Parathyroid adenoma (tissue), 2 donors: ENCODE measurements at regions not wholly inside any gene's neighbourhood (a gene's known extent, or its start where the extent isn't known, plus 50 kb on each side); places are given as distances from the start of the nearest gene placed in this dataset.

Experiments
- H2AFZ ChIP-seq: fragments of 300-600 bp; sonication (generic); one replicate; pipeline ENCODE4 v1.7.0; 2017; ENCODE audit warnings: antibody characterized with exemption, mild to moderate bottlenecking
- H3K27ac ChIP-seq: fragments of 300-600 bp; sonication (generic); one replicate; pipeline ENCODE4 v1.7.0; 2017
- H3K27me3 ChIP-seq: fragments of 300-600 bp; sonication (generic); one replicate; pipeline ENCODE4 v1.7.0; 2017; ENCODE audit warnings: low read length; ENCODE audit not compliant: control insufficient read depth, insufficient read depth
- H3K36me3 ChIP-seq: fragments of 300-600 bp; sonication (generic); one replicate; pipeline ENCODE4 v1.7.0; 2017; ENCODE audit warnings: low read length; ENCODE audit not compliant: control insufficient read depth, insufficient read depth
- H3K4me1 ChIP-seq: fragments of 300-600 bp; sonication (generic); one replicate; pipeline ENCODE4 v1.7.0; 2017; ENCODE audit warnings: control low read depth
- H3K4me2 ChIP-seq: fragments of 300-600 bp; sonication (generic); one replicate; pipeline ENCODE4 v1.7.0; 2017; ENCODE audit warnings: low read length
- H3K4me3 ChIP-seq: fragments of 300-600 bp; sonication (generic); one replicate; pipeline ENCODE4 v1.7.0; 2017; ENCODE audit warnings: low read depth, low read length
- H3K79me2 ChIP-seq: fragments of 300-600 bp; sonication (generic); one replicate; pipeline ENCODE4 v1.7.0; 2017; ENCODE audit warnings: control low read depth
- H3K9ac ChIP-seq: fragments of 300-600 bp; sonication (generic); one replicate; pipeline ENCODE4 v1.7.0; 2017; ENCODE audit warnings: mild to moderate bottlenecking
- H3K9me3 ChIP-seq: fragments of 300-600 bp; sonication (generic); one replicate; pipeline ENCODE4 v1.7.0; 2017; ENCODE audit warnings: low read length; ENCODE audit not compliant: control insufficient read depth
- CTCF ChIP-seq: fragments of 300-600 bp; sonication (generic); IDR thresholded peaks from one replicate; pipeline ENCODE4 v1.7.0; 2017; ENCODE audit warnings: antibody characterized with exemption, mild to moderate bottlenecking
- donor health status: primary hyperparathyroidism.

DNA sequence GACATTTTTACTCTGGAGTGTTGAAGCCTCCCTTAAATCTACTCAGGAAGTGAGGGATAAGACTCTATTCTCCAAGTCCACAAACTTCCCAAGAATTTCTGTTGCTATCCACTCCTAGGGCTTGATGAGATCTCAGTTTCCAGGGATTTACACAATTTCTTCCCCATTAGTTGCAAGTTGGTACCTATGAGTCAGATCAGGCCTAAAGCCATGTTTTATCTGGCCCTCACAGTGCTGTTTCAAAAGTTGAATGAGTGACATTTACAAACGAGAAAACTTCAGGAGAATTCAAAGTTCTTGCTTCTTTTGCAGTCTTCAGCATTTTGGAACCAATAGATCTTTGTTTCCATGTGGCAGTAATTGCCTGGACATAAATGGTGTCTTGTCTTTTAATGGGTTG lies 156.4 kb upstream of the SYT10 start:
- Histone ChIP-seq H3K27me3 (no peaks in the 10 kb centered on the region), H3K27ac (no peak overlapping the region), H3K9me3 (no peaks in the 10 kb centered on the region), H3K4me1 (no peaks in the 10 kb centered on the region), H3K4me2 (no peak overlapping the region), H2AFZ (no peak overlapping the region), H3K79me2 (no peaks in the 10 kb centered on the region), H3K9ac (no peak overlapping the region), H3K36me3 (no peaks in the 10 kb centered on the region), H3K4me3 (no peak overlapping the region)
- TF ChIP-seq CTCF, result no peak

- Histone ChIP-seq H3K4me2 (no peak overlapping the region), H3K4me3 (no peak overlapping the region), H3K9me3 (no peaks in the 10 kb centered on the region), H3K4me1 (no peaks in the 10 kb centered on the region), H3K79me2 (no peaks in the 10 kb centered on the region), H3K9ac (no peak overlapping the region), H3K27ac (no peak overlapping the region), H2AFZ (no peak overlapping the region), H3K36me3 (no peaks in the 10 kb centered on the region), H3K27me3 (no peaks in the 10 kb centered on the region)
- no peak for TF ChIP-seq CTCF
Measured at GRCh38 chr12:33596814-33597213, 157.2 kb upstream of the SYT10 start.

DNA sequence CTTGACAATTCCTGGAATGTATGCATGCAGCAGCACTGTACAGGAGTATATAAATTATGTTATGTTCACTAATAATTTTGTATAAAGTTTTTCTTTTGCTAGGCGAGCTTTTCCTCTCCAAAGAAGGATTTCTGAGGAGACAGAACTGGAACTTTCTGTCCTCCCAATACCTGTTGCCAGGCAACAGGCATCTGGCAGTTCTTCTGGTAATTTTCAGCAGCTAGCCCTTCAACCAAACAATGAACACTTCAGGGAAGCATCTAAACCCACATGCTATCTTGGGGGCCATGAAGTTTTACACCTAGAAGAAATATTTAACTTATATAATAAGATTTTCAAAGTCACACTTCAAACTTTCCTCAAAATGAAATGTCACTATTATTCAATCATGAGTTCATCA lies 162.9 kb upstream of the SYT10 start:
- no peaks in the 10 kb centered on the region for H3K4me1 ChIP-seq
- no peaks in the 10 kb centered on the region for H3K79me2 ChIP-seq
- H3K4me2 ChIP-seq, result no peak overlapping the region
- H3K4me3 ChIP-seq, result no peak overlapping the region
- no peak overlapping the region for H2AFZ ChIP-seq
- TF ChIP-seq CTCF, result no peak
- no peaks in the 10 kb centered on the region for H3K36me3 ChIP-seq
- H3K9me3 ChIP-seq, result no peaks in the 10 kb centered on the region
- H3K27me3 ChIP-seq, result no peaks in the 10 kb centered on the region
- H3K9ac ChIP-seq, result no peak overlapping the region
- H3K27ac ChIP-seq, result no peak overlapping the region

- TF ChIP-seq CTCF, result no peak
- H3K4me2 ChIP-seq, result no peak overlapping the region
Measured at GRCh38 chr12:33605757-33606156, 166.1 kb upstream of the SYT10 start.

GRCh38 chr12:33609910-33610309 lies 170.3 kb upstream of the SYT10 start:
- H3K36me3 ChIP-seq, result no peaks in the 10 kb centered on the region
- H3K4me3 ChIP-seq, result no peak overlapping the region
- no peak overlapping the region for H2AFZ ChIP-seq
- no peak for TF ChIP-seq CTCF
- no peak overlapping the region for H3K27ac ChIP-seq
- no peaks in the 10 kb centered on the region for H3K9me3 ChIP-seq
- H3K27me3 ChIP-seq, result no peaks in the 10 kb centered on the region
- no peaks in the 10 kb centered on the region for H3K4me1 ChIP-seq
- no peak overlapping the region for H3K9ac ChIP-seq
- no peak overlapping the region for H3K4me2 ChIP-seq
- H3K79me2 ChIP-seq, result no peaks in the 10 kb centered on the region

More at GRCh38 chr12:33605757-33606156, 166.1 kb upstream of the SYT10 start:
- Histone ChIP-seq H2AFZ (no peak overlapping the region), H3K36me3 (no peaks in the 10 kb centered on the region), H3K9me3 (no peaks in the 10 kb centered on the region), H3K27me3 (no peaks in the 10 kb centered on the region), H3K4me1 (no peaks in the 10 kb centered on the region), H3K9ac (no peak overlapping the region), H3K79me2 (no peaks in the 10 kb centered on the region), H3K4me3 (no peak overlapping the region), H3K27ac (no peak overlapping the region)
